HG03457 (cell line): ENCODE measurements at regions not wholly inside any gene's neighbourhood (a gene's known extent, or its start where the extent isn't known, plus 50 kb on each side); places are given as distances from the start of the nearest gene placed in this dataset.
"Not testable (repeated sequence)": the region's sequence is repeated elsewhere in the genome, so short reads cannot be mapped to it uniquely, and the experiment has no call there.

Source experiments
- ATAC-seq: cut with Tn5 transposase; IDR thresholded peaks from one replicate; pipeline ENCODE4 v1.9.1; 2021; ENCODE audit warnings: moderate number of reproducible peaks; ENCODE audit not compliant: unreplicated experiment

- no peak for ATAC-seq
Observed at GRCh38 chr9:119951090-119951489, 581.9 kb upstream of the BRINP1 start.

- no peak for ATAC-seq
Observed at GRCh38 chr9:119945686-119946085, 576.5 kb upstream of the BRINP1 start.

- ATAC-seq = no peak
Observed at GRCh38 chr9:119941091-119941490, 571.9 kb upstream of the BRINP1 start.

GRCh38 chr9:119938871-119939270 is 569.6 kb upstream of the BRINP1 start:
- ATAC-seq = no peak

GRCh38 chr9:119934497-119934896 is 565.3 kb upstream of the BRINP1 start:
- no peak for ATAC-seq

GRCh38 chr9:119933191-119933590 is 564.0 kb upstream of the BRINP1 start:
- no peak for ATAC-seq

GRCh38 chr9:119924736-119925135 is 555.5 kb upstream of the BRINP1 start:
- no peak for ATAC-seq

GRCh38 chr9:119917175-119917574 is 547.9 kb upstream of the BRINP1 start:
- ATAC-seq = no peak

- no peak for ATAC-seq
Observed at GRCh38 chr9:119907056-119907455, 537.8 kb upstream of the BRINP1 start.

GRCh38 chr9:119905724-119906123 is 536.5 kb upstream of the BRINP1 start:
- no peak for ATAC-seq

GRCh38 chr9:119903851-119904250 is 534.6 kb upstream of the BRINP1 start:
- ATAC-seq = no peak

- ATAC-seq = no peak
Observed at GRCh38 chr9:119902611-119903010, 533.4 kb upstream of the BRINP1 start.

GRCh38 chr9:119898316-119898715 is 529.1 kb upstream of the BRINP1 start:
- ATAC-seq = no peak

GRCh38 chr9:119884438-119884837 is 515.2 kb upstream of the BRINP1 start:
- no peak for ATAC-seq

GRCh38 chr9:119881898-119882297 is 512.7 kb upstream of the BRINP1 start:
- ATAC-seq = no peak

GRCh38 chr9:119880361-119880760 is 511.1 kb upstream of the BRINP1 start:
- ATAC-seq = no peak

- ATAC-seq = no peak
Observed at GRCh38 chr9:119877306-119877705, 508.1 kb upstream of the BRINP1 start.

- ATAC-seq = no peak
Observed at GRCh38 chr9:119873877-119874276, 504.6 kb upstream of the BRINP1 start.

GRCh38 chr9:119870251-119870650 is 501.0 kb upstream of the BRINP1 start:
- ATAC-seq = not testable (repeated sequence)

GRCh38 chr9:119868694-119869093 is 499.5 kb upstream of the BRINP1 start:
- no peak for ATAC-seq

GRCh38 chr9:119861842-119862241 is 492.6 kb upstream of the BRINP1 start:
- ATAC-seq = no peak

GRCh38 chr9:119859128-119859527 is 489.9 kb upstream of the BRINP1 start:
- no peak for ATAC-seq

- no peak for ATAC-seq
Observed at GRCh38 chr9:119853126-119853525, 483.9 kb upstream of the BRINP1 start.

GRCh38 chr9:119852390-119852789 is 483.2 kb upstream of the BRINP1 start:
- ATAC-seq = no peak
